NCI-H146 treated with DMSO at 0.1 percent for 48 hours (cell line): ENCODE measurements at regions not wholly inside any gene's neighbourhood (a gene's known extent, or its start where the extent isn't known, plus 50 kb on each side); places are given as distances from the start of the nearest gene placed in this dataset.
A peak's percentile ranks its signal among the peaks of the same experiment; 100 is the strongest.

Source experiments
- DNase-seq: peaks from one replicate; lab custom pipeline; 2025; ENCODE audit not compliant: unreplicated experiment; lab: John Stamatoyannopoulos, UW

- no peak for DNase-seq
Measured at GRCh38 chr18:55121397-55122170, 162.3 kb upstream of the CCDC68 start.

DNA sequence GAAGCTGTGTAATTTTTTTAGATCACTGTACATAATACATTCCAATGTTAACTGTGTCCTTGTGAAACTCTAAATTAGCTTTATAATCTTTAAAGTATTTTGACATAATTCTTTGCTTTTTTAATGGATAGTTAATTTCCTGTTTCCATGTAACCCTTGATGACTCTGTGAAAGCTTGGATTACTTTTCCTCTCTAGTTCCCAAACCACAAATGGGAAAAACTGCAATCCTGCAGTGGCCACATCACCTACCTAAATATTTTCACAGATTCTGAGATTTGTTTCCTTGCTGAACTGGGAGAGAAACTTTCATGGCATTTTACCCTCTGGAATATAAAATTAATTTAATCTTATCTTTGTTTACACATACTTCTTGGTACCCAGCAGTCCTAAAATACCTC is 161.6 kb upstream of the CCDC68 start:
- no peak for DNase-seq

GRCh38 chr18:55119434-55119833 is 160.2 kb upstream of the CCDC68 start:
- DNase-seq: no peak

- DNase-seq: no peak
Measured at GRCh38 chr18:55119016-55119415, 159.8 kb upstream of the CCDC68 start.

DNA sequence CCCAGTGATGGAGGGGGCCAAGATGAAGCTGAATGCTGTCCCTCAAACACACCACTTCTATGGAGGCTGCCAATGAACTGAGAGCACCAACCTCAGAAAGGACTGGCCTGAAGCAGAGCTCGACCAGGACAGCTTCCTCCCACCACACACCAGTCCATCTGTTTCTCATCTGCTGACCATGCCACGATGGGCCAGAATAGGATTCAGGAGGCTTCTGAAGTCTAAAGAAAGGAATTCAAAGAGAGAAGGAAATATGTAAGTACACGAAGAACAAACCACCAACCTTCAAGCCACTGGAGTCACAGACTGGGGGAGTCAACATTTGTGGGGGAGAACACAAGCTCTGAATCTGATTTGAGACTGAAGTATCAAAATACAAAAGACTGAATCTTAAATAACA is 157.6 kb upstream of the CCDC68 start:
- DNase-seq: no peak

GRCh38 chr18:55115606-55116005 is 156.3 kb upstream of the CCDC68 start:
- DNase-seq: no peak

GRCh38 chr18:55114876-55115275 is 155.6 kb upstream of the CCDC68 start:
- no peak for DNase-seq

- DNase-seq: no peak
Measured at GRCh38 chr18:55113800-55114199, 154.5 kb upstream of the CCDC68 start.

DNA sequence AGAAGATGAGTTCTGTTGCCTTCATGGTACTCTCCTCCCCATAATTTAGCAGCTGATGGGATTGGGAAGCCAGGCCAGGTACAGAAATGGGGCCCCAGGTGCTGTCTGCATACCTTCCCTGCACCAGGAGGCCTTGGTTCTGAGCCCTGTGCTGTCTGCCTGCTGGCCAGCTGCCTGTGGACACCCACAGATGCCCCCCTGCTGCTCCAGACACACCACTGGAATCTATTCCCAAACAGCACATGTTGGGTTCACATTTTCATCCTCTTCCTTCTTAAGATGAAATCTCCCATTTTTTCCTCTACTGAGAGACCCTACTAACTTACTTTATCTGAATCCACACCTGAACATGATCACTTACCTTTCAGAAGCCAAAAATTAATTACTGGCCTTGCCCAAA is 152.0 kb upstream of the CCDC68 start:
- no peak for DNase-seq

DNA sequence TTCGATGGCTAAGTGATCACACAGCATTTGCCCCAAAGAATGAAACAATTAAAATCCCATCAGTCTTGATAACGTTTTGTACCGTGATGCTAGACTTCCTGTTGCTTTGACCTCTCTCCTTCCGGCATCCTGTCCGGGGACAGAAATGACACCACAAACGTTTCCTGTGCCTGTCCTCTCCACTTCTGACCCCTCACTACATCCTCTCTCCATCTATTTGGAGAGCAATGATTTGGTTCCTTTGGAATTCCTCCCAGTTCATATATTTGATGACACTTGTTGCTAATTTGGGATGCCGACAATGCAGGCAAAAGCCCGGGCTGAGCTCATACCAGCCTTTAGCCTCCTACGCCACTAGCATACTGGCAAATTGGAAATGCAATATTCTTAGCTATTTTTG is 151.2 kb upstream of the CCDC68 start:
- no peak for DNase-seq

DNA sequence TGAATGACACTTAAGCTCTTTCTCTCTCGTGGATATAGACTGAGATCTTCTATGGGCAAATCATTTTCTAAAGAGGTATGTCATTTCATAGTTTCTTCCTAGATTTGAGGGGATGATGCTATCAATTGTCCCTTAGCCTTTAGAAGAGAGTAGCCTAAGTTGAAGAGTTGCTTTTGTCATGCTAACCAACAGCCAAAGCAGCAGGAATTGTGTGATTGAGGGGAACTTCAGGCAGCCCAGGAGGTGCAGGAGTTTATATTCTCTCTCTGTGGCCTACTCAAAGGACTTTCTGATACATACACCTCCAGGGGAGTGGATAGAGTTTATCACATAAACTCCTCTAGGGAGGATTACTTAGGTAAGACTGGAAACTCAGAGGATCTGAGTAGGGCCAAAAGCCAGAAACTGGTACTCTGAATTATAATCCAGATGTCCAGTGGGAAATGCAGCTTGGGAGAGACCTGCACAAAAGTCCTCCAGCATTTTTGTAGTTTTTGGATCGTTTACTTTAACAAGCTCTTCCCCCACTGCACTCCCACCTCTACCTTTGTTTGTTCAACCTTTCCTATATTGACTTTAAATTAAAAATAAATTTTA is 150.7 kb upstream of the CCDC68 start:
- no peak for DNase-seq

GRCh38 chr18:55106906-55107305 is 147.6 kb upstream of the CCDC68 start:
- no peak for DNase-seq

DNA sequence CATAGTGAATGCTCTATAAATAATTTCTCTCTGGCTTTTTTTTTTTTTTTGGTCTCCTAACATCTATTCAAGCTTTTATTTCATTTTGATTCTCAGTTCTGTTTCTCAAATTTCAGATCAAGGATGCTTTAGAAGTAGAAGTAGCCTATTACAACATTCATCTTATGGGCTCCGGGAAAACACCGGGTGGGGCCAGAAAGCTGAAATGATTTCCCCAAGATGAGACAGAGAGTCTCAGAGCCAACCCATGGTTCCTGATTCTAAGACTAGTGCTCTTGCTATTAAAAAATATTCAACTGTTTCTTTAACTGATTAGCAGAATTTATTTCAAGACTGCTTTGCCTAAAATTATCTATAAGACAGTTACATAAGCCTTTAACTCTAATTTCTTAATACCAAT is 147.2 kb upstream of the CCDC68 start:
- no peak for DNase-seq

DNA sequence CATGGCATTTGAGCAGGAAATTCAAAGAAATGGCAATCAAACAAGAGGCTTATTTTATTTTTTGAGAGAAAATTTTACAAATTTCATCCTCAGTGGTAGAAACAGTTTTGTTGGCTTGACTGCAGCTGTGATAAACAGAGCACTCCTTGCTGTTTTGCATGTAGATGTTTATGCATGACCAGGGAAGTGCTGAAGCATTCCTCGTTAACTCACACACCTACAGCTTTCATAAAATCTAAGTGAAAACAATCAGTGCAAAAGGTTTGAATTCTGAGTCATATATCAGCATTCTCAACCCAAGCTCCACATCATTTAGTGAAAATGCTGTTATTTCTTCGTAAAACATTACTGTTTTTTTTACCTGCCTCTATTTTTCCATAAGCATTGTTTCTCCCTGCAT is 146.6 kb upstream of the CCDC68 start:
- no peak for DNase-seq

DNA sequence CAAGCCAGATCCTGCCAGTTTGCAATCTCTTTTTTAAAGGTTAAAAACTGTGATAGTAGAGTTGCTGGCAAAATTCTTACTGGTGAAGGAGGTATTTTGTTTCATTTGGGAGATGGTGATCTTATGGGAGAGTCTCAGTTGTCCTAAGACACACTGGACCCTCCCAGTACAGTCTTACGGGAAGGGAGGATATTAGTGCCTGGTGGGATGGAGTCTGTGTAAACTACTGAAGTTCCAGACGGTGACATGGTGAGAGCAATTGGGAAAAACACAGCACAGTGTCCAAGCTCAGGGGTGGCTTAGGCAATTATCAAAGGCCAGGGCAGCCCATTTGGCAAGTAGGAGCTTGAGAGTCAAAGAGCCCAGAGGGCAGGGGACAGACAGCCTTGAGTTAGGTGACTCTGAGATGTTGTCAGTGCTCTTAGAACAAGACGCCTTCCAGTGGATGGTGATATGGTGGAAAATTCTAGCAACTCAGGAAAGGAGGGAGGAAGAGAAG is 143.7 kb upstream of the CCDC68 start:
- no peak for DNase-seq

- DNase-seq: no peak
Measured at GRCh38 chr18:55102501-55102900, 143.2 kb upstream of the CCDC68 start.

GRCh38 chr18:55101458-55101824 is 142.2 kb upstream of the CCDC68 start:
- DNase-seq: no peak

GRCh38 chr18:55100817-55101457 is 141.7 kb upstream of the CCDC68 start:
- DNase-seq: no peak

GRCh38 chr18:55097456-55098170 is 138.4 kb upstream of the CCDC68 start:
- DNase-seq: peak; percentile 14

GRCh38 chr18:55096263-55096951 is 137.1 kb upstream of the CCDC68 start:
- DNase-seq: peak; percentile 14

- peak; percentile 29 for DNase-seq
Measured at GRCh38 chr18:55095584-55095983, 136.3 kb upstream of the CCDC68 start.
